HuH-7 (cell line): ENCODE measurements at regions not wholly inside any gene's neighbourhood (a gene's known extent, or its start where the extent isn't known, plus 50 kb on each side); places are given as distances from the start of the nearest gene placed in this dataset.
"Not testable (repeated sequence)": the region's sequence is repeated elsewhere in the genome, so short reads cannot be mapped to it uniquely, and the experiment has no call there.

Experiments used
- DNase-seq: peaks from one replicate; pipeline ENCODE4 v3.0.0; 2011; ENCODE audit warnings: low spot score

GRCh38 chr1:193448682-193449461 lies 262.5 kb upstream of the B3GALT2 start:
- DNase-seq = no peak

GRCh38 chr1:193443886-193444285 lies 257.5 kb upstream of the B3GALT2 start:
- DNase-seq = no peak

GRCh38 chr1:193438771-193439170 lies 252.4 kb upstream of the B3GALT2 start:
- no peak for DNase-seq

GRCh38 chr1:193438312-193438711 lies 251.9 kb upstream of the B3GALT2 start:
- no peak for DNase-seq

GRCh38 chr1:193437785-193438184 lies 251.4 kb upstream of the B3GALT2 start:
- DNase-seq = no peak

- DNase-seq = not testable (repeated sequence)
Observed at GRCh38 chr1:193437333-193437732, 250.9 kb upstream of the B3GALT2 start.

GRCh38 chr1:193435781-193436180 lies 249.4 kb upstream of the B3GALT2 start:
- no peak for DNase-seq

GRCh38 chr1:193434319-193434718 lies 247.9 kb upstream of the B3GALT2 start:
- DNase-seq = no peak

GRCh38 chr1:193433599-193433998 lies 247.2 kb upstream of the B3GALT2 start:
- DNase-seq = no peak

GRCh38 chr1:193432979-193433587 lies 246.7 kb upstream of the B3GALT2 start:
- no peak for DNase-seq

GRCh38 chr1:193431265-193431977 lies 245.0 kb upstream of the B3GALT2 start:
- DNase-seq = no peak

GRCh38 chr1:193427524-193427923 lies 241.1 kb upstream of the B3GALT2 start:
- DNase-seq = no peak

- DNase-seq = no peak
Observed at GRCh38 chr1:193426061-193426460, 239.6 kb upstream of the B3GALT2 start.

GRCh38 chr1:193421487-193421886 lies 235.1 kb upstream of the B3GALT2 start:
- no peak for DNase-seq

GRCh38 chr1:193419295-193419694 lies 232.9 kb upstream of the B3GALT2 start:
- DNase-seq = no peak

- DNase-seq = no peak
Observed at GRCh38 chr1:193418745-193419058, 232.3 kb upstream of the B3GALT2 start.

GRCh38 chr1:193417945-193418744 lies 231.7 kb upstream of the B3GALT2 start:
- DNase-seq = no peak

GRCh38 chr1:193417403-193417802 lies 231.0 kb upstream of the B3GALT2 start:
- no peak for DNase-seq

- no peak for DNase-seq
Observed at GRCh38 chr1:193416226-193417024, 230.0 kb upstream of the B3GALT2 start.

GRCh38 chr1:193415256-193415655 lies 228.8 kb upstream of the B3GALT2 start:
- no peak for DNase-seq

GRCh38 chr1:193413376-193413775 lies 227.0 kb upstream of the B3GALT2 start:
- DNase-seq = no peak

GRCh38 chr1:193412748-193413147 lies 226.3 kb upstream of the B3GALT2 start:
- no peak for DNase-seq
